GM23338 (cell line): ENCODE measurements at regions not wholly inside any gene's neighbourhood (a gene's known extent, or its start where the extent isn't known, plus 50 kb on each side); places are given as distances from the start of the nearest gene placed in this dataset.

Experiments
- ATAC-seq: fragments of 200-7000 bp; cut with Tn5 transposase; 3 replicates; pipeline ENCODE4 v1.9.1; 2020
- DNase-seq: peaks from one replicate; pipeline ENCODE4 v3.0.0-alpha.2; 2015; ENCODE audit warnings: low spot score
- H2AFZ ChIP-seq: fragments of 200-600 bp; sonication (generic); 2 replicates; pipeline ENCODE4 v1.8.0; 2016; ENCODE audit warnings: antibody characterized with exemption, mild to moderate bottlenecking, moderate library complexity
- H3F3A ChIP-seq: fragments of 200-600 bp; sonication (generic); replicated peaks from 2 replicates; pipeline ENCODE4 v1.8.0; 2017; ENCODE audit warnings: antibody characterized with exemption, mixed run types, low read depth
- H3K27ac ChIP-seq: fragments of 200-600 bp; sonication (generic); 2 replicates; pipeline ENCODE4 v1.6.1; 2016; ENCODE audit warnings: low read depth
- H3K27me3 ChIP-seq: fragments of 200-600 bp; sonication (generic); 2 replicates; pipeline ENCODE4 v1.8.0; 2016; ENCODE audit warnings: mild to moderate bottlenecking, mixed run types, moderate library complexity; ENCODE audit not compliant: insufficient read depth
- H3K36me3 ChIP-seq: fragments of 200-600 bp; sonication (generic); 2 replicates; pipeline ENCODE4 v1.8.0; 2016; ENCODE audit warnings: mild to moderate bottlenecking; ENCODE audit not compliant: insufficient read depth
- H3K4me1 ChIP-seq: fragments of 200-600 bp; sonication (generic); 2 replicates; pipeline ENCODE4 v1.8.0; 2016; ENCODE audit warnings: mild to moderate bottlenecking, moderate library complexity; ENCODE audit not compliant: insufficient read depth
- H3K4me2 ChIP-seq: fragments of 200-600 bp; sonication (generic); 2 replicates; pipeline ENCODE4 v1.7.1; 2017; ENCODE audit warnings: mixed run types
- H3K4me3 ChIP-seq: fragments of 200-600 bp; sonication (generic); 2 replicates; pipeline ENCODE4 v1.6.1; 2016; ENCODE audit warnings: mixed run types
- H3K79me2 ChIP-seq: fragments of 200-600 bp; sonication (generic); replicated peaks from 2 replicates; pipeline ENCODE4 v1.8.0; 2017; ENCODE audit warnings: mild to moderate bottlenecking; ENCODE audit not compliant: insufficient read depth
- H3K9me2 ChIP-seq: fragments of 200-600 bp; sonication (generic); 2 replicates; pipeline ENCODE4 v1.8.0; 2017; ENCODE audit not compliant: insufficient read depth
- H4K20me1 ChIP-seq: fragments of 200-600 bp; sonication (generic); replicated peaks from 2 replicates; pipeline ENCODE4 v1.8.0; 2017; ENCODE audit warnings: mild to moderate bottlenecking; ENCODE audit not compliant: insufficient read depth
- H3K27ac Mint-ChIP-seq: 2 replicates; pipeline ENCODE4 v1.8.0; 2020; ENCODE audit warnings: inconsistent platforms, mild to moderate bottlenecking, moderate library complexity, mixed read lengths
- H3K27me3 Mint-ChIP-seq: 3 replicates; pipeline ENCODE4 v1.8.0; 2022; ENCODE audit warnings: low read depth, mild to moderate bottlenecking, moderate library complexity, mixed read lengths, inconsistent platforms; ENCODE audit not compliant: insufficient read depth, poor library complexity
- H3K36me3 Mint-ChIP-seq: 3 replicates; pipeline ENCODE4 v1.8.0; 2021; ENCODE audit warnings: low read depth, mild to moderate bottlenecking, inconsistent platforms, moderate library complexity, mixed read lengths
- H3K4me1 Mint-ChIP-seq: 3 replicates; pipeline ENCODE4 v1.8.0; 2020; ENCODE audit warnings: mild to moderate bottlenecking, inconsistent platforms, mixed read lengths
- H3K4me3 Mint-ChIP-seq: 3 replicates; pipeline ENCODE4 v1.8.0; 2021; ENCODE audit warnings: moderate library complexity, mild to moderate bottlenecking, inconsistent platforms, mixed read lengths
- H3K9me3 Mint-ChIP-seq: 3 replicates; pipeline ENCODE4 v1.8.0; 2020; ENCODE audit warnings: moderate library complexity, mild to moderate bottlenecking, inconsistent platforms, mixed read lengths
- EZH2phosphoT487 ChIP-seq: fragments of 200-600 bp; sonication (generic); IDR thresholded peaks from one replicate; pipeline ENCODE4 v1.8.1; 2018; ENCODE audit warnings: antibody characterized with exemption; ENCODE audit not compliant: unreplicated experiment
- JUNB ChIP-seq: IDR thresholded peaks from one replicate; pipeline ENCODE4 v1.6.1; 2016; ENCODE audit warnings: antibody characterized with exemption; ENCODE audit not compliant: unreplicated experiment
- NANOG ChIP-seq: IDR thresholded peaks from 2 replicates; pipeline ENCODE4 v1.6.1; 2016; ENCODE audit warnings: antibody characterized with exemption, borderline replicate concordance
- POLR2AphosphoS5 ChIP-seq: IDR thresholded peaks from 2 replicates; pipeline ENCODE4 v1.6.1; 2016; ENCODE audit warnings: antibody characterized with exemption, low read depth
- STAT1 ChIP-seq: IDR thresholded peaks from one replicate; pipeline ENCODE4 v1.6.1; 2016; ENCODE audit warnings: antibody characterized with exemption; ENCODE audit not compliant: unreplicated experiment
- ZNF114 ChIP-seq: fragments of 250-450 bp; sonication (Bioruptor Pico); IDR thresholded peaks from 2 replicates; pipeline ENCODE4 v1.5.0; 2020; ENCODE audit warnings: mild to moderate bottlenecking, moderate library complexity
- ZNF331 ChIP-seq: fragments of 250-450 bp; sonication (Bioruptor Pico); IDR thresholded peaks from 2 replicates; pipeline ENCODE4 v1.5.0; 2020; ENCODE audit warnings: low read depth, mild to moderate bottlenecking, moderate library complexity
- TF ChIP-seq, protein P1 (sequence below): fragments of 250-450 bp; sonication (Bioruptor Pico); IDR thresholded peaks from 2 replicates; pipeline ENCODE4 v1.5.0; 2020; ENCODE audit warnings: mild to moderate bottlenecking, moderate library complexity
- TF ChIP-seq, protein P2 (sequence below), 2 experiments: fragments of 200-600 bp in 1 of 2; sonication (generic) in 1 of 2; conservative IDR thresholded peaks; 2 replicates each; pipeline versions ENCODE4 v1.5.1 to v1.6.1; 2016 to 2017; ENCODE audit warnings: antibody characterized with exemption in 2 of 2, low read depth in 2 of 2, mild to moderate bottlenecking in 2 of 2, moderate library complexity in 1 of 2
- TF ChIP-seq, protein P3 (sequence below): IDR thresholded peaks from 2 replicates; pipeline ENCODE4 v1.6.1; 2016; ENCODE audit warnings: antibody characterized with exemption

DNA sequence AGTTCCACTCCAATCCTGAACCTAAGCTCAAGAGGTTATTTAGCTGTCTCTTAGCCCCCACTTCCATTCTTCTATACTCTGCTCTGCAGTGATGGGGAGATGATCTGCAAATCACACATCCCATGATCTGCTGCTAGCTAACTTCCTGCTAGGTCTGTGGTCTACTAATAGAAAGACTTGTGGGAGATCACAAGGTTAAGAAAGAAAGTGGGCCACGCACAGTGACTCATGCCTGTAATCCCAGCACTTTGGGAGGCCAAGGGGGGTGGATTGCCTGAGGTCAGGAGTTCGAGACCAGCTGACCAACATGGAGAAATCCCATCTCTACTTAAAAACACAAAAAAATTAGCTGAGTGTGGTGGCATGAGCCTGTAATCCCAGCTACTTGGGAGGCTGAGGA, 471.1 kb upstream of the NWD2 start:
- H3K79me2 ChIP-seq = no peaks in the 10 kb centered on the region
- no peak overlapping the region for H3K27ac Mint-ChIP-seq
- no peaks in the 10 kb centered on the region for H3K27me3 ChIP-seq
- no peaks in the 10 kb centered on the region for H3F3A ChIP-seq
- no peak overlapping the region for H3K4me3 ChIP-seq
- no peak overlapping the region for H2AFZ ChIP-seq
- H3K36me3 Mint-ChIP-seq = no peaks in the 10 kb centered on the region
- H3K4me1 ChIP-seq = no peaks in the 10 kb centered on the region; the same call in 1 of the 2 replicates
- H3K4me1 Mint-ChIP-seq = peaks cover 4% of the 10 kb centered on the region; the same call in 1 of the 3 replicates
- H3K9me3 Mint-ChIP-seq = no peaks in the 10 kb centered on the region; the same call in 2 of the 3 replicates
- H3K27me3 Mint-ChIP-seq = peaks cover 2% of the 10 kb centered on the region
- ATAC-seq (no peak), DNase-seq (no peak)
- no peak for TF ChIP-seq POLR2AphosphoS5
- no peak for TF ChIP-seq STAT1
- TF ChIP-seq, protein P1, sequence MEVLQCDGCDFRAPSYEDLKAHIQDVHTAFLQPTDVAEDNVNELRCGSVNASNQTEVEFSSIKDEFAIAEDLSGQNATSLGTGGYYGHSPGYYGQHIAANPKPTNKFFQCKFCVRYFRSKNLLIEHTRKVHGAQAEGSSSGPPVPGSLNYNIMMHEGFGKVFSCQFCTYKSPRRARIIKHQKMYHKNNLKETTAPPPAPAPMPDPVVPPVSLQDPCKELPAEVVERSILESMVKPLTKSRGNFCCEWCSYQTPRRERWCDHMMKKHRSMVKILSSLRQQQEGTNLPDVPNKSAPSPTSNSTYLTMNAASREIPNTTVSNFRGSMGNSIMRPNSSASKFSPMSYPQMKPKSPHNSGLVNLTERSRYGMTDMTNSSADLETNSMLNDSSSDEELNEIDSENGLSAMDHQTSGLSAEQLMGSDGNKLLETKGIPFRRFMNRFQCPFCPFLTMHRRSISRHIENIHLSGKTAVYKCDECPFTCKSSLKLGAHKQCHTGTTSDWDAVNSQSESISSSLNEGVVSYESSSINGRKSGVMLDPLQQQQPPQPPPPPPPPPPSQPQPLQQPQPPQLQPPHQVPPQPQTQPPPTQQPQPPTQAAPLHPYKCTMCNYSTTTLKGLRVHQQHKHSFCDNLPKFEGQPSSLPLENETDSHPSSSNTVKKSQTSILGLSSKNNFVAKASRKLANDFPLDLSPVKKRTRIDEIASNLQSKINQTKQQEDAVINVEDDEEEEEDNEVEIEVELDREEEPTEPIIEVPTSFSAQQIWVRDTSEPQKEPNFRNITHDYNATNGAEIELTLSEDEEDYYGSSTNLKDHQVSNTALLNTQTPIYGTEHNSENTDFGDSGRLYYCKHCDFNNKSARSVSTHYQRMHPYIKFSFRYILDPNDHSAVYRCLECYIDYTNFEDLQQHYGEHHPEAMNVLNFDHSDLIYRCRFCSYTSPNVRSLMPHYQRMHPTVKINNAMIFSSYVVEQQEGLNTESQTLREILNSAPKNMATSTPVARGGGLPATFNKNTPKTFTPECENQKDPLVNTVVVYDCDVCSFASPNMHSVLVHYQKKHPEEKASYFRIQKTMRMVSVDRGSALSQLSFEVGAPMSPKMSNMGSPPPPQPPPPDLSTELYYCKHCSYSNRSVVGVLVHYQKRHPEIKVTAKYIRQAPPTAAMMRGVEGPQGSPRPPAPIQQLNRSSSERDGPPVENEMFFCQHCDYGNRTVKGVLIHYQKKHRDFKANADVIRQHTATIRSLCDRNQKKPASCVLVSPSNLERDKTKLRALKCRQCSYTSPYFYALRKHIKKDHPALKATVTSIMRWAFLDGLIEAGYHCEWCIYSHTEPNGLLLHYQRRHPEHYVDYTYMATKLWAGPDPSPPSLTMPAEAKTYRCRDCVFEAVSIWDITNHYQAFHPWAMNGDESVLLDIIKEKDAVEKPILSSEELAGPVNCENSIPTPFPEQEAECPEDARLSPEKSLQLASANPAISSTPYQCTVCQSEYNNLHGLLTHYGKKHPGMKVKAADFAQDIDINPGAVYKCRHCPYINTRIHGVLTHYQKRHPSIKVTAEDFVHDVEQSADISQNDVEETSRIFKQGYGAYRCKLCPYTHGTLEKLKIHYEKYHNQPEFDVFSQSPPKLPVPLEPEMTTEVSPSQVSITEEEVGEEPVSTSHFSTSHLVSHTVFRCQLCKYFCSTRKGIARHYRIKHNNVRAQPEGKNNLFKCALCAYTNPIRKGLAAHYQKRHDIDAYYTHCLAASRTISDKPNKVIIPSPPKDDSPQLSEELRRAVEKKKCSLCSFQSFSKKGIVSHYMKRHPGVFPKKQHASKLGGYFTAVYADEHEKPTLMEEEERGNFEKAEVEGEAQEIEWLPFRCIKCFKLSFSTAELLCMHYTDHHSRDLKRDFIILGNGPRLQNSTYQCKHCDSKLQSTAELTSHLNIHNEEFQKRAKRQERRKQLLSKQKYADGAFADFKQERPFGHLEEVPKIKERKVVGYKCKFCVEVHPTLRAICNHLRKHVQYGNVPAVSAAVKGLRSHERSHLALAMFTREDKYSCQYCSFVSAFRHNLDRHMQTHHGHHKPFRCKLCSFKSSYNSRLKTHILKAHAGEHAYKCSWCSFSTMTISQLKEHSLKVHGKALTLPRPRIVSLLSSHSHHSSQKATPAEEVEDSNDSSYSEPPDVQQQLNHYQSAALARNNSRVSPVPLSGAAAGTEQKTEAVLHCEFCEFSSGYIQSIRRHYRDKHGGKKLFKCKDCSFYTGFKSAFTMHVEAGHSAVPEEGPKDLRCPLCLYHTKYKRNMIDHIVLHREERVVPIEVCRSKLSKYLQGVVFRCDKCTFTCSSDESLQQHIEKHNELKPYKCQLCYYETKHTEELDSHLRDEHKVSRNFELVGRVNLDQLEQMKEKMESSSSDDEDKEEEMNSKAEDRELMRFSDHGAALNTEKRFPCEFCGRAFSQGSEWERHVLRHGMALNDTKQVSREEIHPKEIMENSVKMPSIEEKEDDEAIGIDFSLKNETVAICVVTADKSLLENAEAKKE (CRISPR knock-in tag) = no peak
- no peak for TF ChIP-seq NANOG
- TF ChIP-seq, protein P2, sequence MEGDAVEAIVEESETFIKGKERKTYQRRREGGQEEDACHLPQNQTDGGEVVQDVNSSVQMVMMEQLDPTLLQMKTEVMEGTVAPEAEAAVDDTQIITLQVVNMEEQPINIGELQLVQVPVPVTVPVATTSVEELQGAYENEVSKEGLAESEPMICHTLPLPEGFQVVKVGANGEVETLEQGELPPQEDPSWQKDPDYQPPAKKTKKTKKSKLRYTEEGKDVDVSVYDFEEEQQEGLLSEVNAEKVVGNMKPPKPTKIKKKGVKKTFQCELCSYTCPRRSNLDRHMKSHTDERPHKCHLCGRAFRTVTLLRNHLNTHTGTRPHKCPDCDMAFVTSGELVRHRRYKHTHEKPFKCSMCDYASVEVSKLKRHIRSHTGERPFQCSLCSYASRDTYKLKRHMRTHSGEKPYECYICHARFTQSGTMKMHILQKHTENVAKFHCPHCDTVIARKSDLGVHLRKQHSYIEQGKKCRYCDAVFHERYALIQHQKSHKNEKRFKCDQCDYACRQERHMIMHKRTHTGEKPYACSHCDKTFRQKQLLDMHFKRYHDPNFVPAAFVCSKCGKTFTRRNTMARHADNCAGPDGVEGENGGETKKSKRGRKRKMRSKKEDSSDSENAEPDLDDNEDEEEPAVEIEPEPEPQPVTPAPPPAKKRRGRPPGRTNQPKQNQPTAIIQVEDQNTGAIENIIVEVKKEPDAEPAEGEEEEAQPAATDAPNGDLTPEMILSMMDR (conservative IDR thresholded peaks at IDR 0.05; ENCODE audit: low read depth in 2 of 2) = no peak
- no peak for TF ChIP-seq ZNF331 (CRISPR knock-in tag)
- no peak for TF ChIP-seq JUNB
- TF ChIP-seq ZNF114 (CRISPR knock-in tag) = no peak
- TF ChIP-seq EZH2phosphoT487 = no peak
- TF ChIP-seq, protein P3, sequence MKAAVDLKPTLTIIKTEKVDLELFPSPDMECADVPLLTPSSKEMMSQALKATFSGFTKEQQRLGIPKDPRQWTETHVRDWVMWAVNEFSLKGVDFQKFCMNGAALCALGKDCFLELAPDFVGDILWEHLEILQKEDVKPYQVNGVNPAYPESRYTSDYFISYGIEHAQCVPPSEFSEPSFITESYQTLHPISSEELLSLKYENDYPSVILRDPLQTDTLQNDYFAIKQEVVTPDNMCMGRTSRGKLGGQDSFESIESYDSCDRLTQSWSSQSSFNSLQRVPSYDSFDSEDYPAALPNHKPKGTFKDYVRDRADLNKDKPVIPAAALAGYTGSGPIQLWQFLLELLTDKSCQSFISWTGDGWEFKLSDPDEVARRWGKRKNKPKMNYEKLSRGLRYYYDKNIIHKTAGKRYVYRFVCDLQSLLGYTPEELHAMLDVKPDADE = no peak
- no peak overlapping the region for H3K4me2 ChIP-seq
- no peaks in the 10 kb centered on the region for H4K20me1 ChIP-seq
- no peaks in the 10 kb centered on the region; the same call in 1 of the 2 replicates for H3K9me2 ChIP-seq
- H3K36me3 ChIP-seq = no peaks in the 10 kb centered on the region
- no peak overlapping the region for H3K4me3 Mint-ChIP-seq
- H3K27ac ChIP-seq = no peak overlapping the region
